GM19324 (cell line): ENCODE measurements at regions not wholly inside any gene's neighbourhood (a gene's known extent, or its start where the extent isn't known, plus 50 kb on each side); places are given as distances from the start of the nearest gene placed in this dataset.
A peak's percentile ranks its signal among the peaks of the same experiment; 100 is the strongest.
"Not testable (repeated sequence)": the region's sequence is repeated elsewhere in the genome, so short reads cannot be mapped to it uniquely, and the experiment has no call there.

Experiments
- ATAC-seq: cut with Tn5 transposase; IDR thresholded peaks from one replicate; pipeline ENCODE4 v1.9.1; 2021; ENCODE audit warnings: mild to moderate bottlenecking, moderate library complexity; ENCODE audit not compliant: unreplicated experiment, low FRiP score

DNA sequence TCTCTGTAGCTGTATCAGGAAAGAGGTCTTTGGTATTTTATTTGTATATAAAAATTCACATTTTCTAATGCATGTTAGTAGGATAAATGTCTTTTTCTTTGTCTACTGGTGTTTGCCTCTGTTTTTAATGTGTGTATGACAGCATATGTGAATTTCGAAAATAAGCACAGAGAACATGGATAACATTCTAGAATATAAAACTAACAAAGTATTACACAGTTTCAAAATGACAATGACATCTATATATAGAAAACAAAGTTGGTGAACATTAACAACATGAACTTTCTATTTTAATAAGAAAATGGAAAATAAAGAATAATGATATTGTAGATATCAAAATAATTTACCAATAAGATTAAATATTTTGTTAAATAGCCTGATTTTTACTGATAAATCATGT lies 608.0 kb downstream of the COL12A1 start:
- ATAC-seq: no peak

DNA sequence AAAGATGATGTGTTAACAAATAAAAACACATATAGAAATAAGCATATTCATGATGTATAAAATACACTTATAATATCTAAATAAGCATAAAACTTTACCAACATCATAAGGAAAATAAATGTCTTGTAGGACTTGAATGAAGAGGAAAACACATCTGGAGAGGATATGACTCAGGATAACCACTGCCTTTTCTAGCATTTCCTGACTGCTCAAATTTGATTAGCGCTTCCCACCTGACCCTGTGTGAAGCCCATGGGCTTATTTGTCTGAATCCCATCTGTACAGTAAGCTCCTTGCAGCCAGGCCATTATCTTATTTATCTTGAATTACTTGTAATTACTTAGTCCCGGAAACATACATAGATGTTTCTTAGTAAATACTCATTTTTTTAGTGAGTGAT lies 608.6 kb downstream of the COL12A1 start:
- no peak for ATAC-seq

DNA sequence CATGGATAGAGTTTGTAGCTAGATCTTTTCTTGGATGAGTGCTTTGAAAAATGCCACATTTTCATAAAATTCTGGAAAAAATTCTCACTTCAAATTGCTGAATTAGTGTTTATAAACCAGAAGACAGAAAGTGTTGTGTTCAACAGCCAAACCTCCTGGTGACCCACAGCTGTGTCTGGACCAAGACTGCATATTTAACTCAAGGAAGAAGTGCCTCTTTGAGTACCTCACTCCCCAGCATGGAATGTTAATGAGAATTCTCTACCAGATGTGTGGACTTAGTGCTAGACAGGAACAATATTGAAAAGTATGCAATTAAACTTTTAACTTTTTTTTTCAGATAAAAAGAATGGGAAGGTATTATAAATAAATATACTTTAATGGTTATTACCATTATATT lies 609.3 kb downstream of the COL12A1 start:
- ATAC-seq: no peak

DNA sequence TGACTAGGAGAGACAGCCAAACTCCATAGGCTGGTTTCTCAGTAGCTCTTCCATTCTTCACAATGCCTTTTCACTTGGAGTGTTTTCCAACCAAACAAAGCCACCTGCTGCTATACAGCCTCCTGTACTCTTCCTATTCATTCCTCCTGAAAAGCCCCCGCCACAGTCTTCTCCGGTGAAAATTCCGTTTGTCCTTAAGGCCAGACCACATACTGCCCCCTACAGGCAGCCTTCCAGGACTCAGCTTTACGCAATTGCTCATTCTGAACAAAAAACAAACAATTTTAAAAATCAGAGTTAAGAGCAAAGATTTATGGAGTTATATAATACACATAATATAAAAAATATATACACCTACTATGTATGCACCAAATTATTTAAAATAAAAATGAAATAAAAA lies 611.5 kb downstream of the COL12A1 start:
- not testable (repeated sequence) for ATAC-seq

DNA sequence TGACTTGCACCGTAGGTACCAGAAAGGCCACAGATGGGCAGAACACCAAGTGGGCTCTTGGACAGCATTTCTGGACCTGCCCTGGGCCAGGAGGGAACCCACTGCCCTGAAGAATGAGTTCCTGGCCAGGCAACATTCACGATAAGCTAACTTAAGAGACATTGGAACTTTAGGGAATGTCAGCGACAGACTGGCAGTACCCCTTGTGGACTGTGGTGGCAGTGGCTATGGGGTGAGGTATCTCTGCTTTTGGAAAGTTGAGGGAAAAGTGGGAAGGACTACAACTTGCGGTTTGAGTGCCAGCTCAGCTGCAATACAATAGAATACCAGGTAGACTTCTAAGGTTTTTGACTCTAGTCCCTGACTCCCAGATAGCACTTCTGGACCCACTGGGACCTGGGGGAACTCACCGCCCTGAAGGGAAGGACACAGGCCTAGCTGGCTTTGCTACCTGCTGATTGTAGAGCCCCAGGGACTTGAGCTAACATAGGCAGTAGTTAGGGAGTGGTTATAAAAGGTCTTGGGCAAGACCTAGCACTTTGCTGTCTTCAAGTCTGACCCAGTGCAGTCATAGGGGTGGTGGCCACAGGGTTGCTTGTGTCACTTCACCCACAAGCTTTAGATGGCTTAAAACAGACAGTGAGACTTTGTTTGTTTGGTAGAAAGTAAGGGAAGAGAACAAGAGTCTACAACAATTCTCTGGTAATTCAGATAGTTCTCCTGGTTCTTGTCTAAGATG lies 617.6 kb downstream of the COL12A1 start:
- no peak for ATAC-seq

DNA sequence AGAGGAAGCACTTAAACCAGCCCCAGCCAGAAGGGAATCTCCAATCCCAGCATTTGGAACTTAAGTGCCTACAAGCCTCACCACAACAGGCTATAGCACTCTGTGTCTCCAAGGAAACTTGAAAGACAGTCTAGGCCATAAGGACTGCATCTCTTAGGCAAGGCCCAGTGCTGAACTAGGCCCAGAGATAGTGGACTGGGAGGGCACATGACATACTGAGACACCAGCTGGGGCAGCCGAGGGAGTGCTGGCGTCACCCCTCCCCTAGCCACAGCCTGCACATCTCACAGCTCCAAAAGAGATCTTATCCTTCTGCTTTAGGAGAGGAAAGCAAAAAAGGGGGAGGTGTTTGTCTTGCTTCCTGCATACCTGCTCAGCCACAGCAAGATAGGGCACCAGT lies 618.5 kb downstream of the COL12A1 start:
- ATAC-seq: no peak

DNA sequence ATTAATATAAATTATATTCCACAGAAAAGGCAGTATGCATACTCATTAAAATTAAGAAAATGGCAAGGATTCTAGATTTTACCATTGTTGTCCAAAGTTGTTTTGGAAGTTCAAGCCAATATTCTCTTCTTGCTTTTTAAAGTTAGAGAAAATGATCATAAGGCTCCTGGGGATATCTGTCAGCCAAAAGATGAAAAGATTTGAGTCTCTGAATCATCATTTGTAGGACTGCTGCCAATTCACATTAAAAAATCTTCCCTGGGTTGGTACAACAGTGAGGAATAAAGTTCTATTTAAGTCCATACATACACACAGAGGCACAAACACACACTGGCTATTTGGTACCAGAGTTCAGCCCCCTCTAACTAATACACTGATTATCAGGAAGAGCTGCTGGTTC lies 620.1 kb downstream of the COL12A1 start:
- no peak for ATAC-seq

DNA sequence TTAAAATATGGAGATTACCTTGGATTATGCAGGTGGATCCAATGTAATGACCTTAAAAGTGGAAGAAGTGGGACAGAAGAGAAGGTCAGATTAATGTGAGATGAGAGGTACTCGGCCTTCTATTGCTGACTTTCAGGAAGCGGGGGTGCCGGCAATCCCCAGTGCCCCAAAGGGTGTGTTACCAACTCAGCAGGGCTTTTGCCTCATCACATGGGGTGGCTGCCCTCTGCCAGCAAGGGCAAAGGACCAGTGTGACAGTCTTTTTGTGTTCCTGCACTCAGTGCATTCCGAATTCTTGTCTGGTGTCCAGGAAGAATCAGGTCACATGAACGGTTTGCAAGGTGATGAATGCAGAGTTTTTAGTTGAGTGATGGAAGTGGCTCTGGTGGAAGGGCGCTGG lies 624.2 kb downstream of the COL12A1 start:
- no peak for ATAC-seq

DNA sequence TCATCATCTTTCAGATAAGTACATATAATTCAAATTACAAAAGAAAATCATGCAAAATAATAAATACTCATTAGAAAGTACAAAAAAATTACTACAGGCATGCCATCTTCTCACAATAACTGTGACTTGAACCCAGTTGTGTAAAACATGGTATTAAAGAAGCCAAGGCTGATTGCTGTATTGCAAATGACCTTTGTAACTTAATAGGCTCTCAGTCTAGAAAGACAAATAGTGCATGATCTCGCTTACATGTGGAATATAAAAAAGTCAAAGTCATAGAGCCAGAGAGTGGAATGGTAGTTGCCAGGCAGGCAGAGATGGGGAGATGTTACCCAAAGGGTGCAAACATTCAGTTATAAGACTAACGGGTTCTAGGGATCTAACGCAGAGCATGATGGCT lies 626.1 kb downstream of the COL12A1 start:
- ATAC-seq: no peak

DNA sequence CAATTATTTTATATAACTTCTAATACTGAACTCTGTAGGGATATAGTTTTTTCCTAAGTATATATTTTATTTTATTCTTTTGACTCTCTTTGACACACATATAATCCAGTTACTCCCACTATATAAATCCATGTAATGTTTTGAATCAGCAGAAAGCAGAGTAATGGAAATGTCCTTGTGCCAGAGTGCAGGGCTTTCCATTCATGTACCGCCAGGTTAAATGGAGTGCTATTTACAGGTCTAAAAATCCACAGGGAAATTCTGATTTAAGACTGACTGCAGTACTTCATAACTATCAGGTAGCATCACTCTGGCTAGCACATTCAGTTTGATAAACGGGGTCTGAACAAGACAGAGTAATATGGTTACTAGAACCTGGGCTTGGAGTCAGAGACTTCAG lies 626.8 kb downstream of the COL12A1 start:
- ATAC-seq: no peak

DNA sequence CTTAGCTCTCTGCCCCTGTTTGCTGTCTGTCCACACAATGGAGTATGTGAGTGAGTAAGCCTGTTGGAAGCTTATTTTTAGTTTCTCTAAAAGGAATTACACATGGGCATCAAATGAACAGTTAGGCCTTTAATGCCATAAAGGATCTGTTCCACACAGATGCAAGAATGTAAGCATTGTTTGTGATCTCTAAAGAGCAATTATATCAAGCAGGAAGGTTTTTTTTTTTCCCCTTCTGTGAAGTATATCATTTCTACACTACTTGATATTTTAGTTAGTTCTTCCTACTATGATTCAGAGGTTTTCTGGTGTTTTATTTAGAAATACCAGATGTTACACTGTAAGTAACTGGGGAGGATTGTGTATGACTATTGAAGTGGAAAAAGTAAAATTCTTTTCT lies 627.5 kb downstream of the COL12A1 start:
- no peak for ATAC-seq

DNA sequence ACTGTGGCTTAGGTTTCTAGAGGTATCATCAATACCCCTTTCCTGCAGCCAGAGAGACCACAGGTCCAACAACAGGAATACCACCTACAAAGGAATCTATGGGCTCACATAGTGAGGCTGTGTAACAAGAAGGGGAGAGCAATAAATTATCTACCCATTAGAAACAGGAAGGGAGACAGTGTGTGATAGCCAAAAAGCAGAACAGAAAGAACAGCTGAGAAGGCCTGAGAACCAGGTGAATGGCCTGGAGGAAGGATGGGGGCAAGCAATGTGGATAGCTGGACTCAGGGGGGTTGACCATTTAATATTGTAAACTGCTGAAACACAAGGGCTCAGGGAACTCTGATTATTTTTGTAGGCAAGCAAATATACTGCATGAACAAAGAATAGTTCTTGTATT lies 628.2 kb downstream of the COL12A1 start:
- ATAC-seq: peak; percentile 93

DNA sequence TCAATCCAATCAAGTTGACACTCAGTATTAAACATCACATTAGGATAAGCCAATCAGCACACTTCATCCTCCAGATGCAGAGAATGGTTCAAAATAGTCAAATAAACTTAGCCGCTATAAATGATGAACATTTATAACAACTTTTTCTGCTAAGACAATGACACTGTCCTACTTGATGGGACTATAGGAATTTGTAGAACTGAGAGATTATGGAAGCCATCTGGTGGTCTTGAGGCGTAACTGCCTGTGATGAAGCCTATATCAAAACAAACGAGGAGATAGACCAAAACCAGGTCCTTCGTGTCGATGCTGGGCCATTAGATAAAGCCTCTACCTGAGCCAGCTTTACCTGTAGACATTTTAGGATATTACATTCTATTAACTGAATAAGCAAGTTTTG lies 631.1 kb downstream of the COL12A1 start:
- peak; percentile 36 for ATAC-seq

DNA sequence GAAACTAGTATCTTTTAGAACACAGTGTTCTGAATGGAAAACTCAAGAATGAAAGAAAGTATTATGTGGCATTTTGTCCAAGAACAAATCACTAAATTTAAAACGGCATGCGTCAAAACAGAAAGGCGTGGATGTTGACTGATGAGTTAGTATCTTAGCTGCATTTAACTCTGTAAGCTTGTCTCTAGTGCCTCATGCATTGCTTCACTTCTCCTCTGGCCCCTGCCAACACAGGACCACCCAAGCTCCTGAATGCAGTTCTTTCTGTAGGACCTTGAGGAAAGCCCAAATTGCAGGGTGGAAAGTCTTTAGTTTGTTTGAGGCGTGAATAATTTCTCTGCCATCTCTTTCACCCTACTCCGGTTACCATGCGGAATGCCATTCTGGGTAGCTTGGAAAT lies 632.2 kb downstream of the COL12A1 start:
- no peak for ATAC-seq

DNA sequence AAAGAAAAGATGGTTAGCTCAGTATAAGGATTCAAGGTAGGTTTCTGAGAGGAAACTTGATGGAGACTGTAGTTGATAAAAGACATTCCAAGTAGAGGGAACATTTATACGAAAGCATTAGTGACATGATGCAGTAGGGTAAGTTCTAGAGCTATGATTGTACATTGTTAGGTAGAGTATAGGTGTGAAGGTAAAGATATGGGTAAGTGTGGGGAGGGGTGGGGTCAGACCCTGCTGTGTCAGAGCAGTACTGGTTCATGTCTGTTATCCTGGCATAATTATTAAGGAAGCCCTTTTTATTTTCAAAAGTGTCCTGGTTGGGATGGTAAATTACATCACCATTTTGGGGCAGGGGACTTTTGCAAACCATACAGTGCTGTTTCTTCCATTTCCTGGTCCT lies 635.8 kb downstream of the COL12A1 start:
- no peak for ATAC-seq

DNA sequence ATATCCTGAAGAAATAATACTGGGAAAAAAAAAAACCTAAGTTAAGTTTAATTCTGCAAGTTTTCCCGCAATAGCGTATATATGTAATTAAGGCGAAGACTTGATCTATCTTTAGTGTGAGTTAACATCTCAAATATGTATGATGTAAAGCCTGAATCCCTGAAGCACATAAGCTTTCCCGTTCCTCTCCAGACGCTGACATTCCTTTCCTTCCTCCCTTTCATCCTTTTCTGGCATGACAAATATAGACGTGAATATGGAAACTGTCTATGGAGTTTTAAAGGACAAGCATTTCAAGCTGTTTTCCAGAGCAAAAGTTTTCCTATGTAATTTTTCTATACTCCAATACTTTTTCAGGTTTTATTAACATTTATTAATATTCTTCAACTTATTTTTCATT lies 637.0 kb downstream of the COL12A1 start:
- ATAC-seq: no peak

DNA sequence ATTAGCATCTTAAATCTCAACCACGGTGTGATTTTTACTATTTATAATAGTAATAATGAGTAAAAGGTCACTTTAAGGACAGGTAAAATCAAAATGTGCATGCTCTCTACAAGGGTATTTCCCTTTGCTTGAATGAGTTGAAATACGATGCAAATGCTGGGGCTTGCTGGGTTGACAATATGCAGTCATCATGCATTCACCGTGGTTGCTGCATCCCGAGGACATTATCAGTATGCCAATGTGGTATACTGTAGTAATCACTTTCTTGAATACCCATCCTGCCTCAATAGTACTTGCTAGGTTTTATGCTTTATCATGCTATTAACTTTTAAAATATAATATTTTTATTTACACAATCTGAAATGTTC lies 637.9 kb downstream of the COL12A1 start:
- ATAC-seq: not testable (repeated sequence)

DNA sequence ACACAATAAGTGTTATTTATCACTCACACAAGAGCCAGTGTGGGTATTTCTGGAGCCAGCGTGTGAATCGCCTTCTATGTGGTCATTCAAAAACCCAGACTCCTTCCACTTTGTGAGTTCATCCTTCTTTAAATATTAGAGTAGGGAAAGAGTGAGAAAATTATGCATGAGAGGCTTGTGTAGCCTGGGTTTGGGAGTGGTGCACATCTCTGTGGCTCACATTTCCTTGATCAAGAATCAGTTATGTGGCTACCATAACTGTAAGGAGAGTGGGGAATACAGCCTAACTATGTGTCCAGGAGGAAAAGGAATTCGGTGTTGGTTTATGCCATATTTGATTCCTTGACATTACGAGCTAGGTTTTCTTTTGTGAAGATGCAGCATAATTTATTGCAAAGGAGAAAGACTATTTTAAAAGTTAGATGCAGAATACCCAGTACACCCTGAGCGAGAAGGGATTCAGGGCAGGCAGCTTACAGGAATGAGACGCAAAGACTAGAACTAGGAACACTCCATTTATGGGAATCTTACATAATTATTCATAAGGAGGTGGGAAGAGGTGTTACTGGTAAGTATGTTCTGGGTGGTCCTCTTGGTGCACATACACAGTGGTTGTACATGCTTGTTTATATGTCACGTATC lies 638.5 kb downstream of the COL12A1 start:
- ATAC-seq: no peak

DNA sequence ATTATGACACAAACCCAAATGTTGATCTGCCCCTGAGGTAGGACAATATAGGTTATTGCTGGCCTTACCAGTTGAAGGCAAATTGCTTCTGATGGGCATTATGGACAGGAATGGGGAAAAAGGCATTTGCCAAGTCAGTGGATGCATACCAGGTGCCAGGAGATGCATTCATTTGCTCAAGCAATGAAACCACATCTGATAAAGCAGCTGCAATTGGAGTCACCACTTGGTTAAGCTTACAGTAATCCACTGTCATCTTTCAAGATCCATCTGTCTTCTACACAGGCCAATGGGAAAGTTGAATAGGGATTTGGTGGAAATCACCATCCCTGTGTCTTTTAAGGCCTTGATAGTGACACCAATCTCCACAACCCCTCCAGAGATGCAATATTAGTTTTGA lies 648.6 kb downstream of the COL12A1 start:
- ATAC-seq: no peak

DNA sequence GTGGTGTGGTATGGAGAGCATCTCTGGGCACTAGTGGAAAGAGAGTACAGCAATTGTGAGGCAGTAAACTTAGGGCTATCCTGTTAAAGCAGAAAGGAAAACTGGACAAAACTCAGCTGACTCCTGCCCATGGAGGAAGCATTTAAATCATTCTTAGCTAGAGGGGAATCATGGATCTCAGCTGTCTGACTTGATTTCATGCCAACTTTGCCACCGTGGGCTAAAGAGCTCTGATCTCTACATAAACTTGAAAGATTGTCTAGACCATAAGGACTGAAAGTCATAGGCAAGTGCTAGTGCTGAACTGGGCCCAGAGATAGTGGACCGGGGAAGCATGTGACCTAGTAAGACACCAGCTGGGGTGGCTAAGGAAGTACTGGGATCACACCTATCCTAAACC lies 651.8 kb downstream of the COL12A1 start:
- ATAC-seq: no peak

DNA sequence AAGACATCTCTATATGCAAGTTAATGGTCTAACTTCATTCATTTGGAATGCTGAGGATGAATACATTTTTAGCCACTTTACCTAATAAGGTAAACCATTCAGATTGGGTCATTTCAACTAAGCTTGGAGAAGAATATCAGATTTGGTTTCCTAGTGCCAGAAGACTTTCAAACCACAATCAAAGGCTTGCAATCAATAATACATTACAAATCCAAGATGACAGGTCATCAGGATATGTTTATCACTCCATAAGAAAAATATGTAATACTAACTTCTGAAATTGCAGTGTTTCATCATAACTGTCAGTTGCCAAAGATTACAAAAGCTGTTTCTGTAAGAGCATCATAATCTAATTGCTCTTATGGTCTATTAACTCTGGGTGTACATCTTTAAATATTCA lies 654.0 kb downstream of the COL12A1 start:
- ATAC-seq: no peak

DNA sequence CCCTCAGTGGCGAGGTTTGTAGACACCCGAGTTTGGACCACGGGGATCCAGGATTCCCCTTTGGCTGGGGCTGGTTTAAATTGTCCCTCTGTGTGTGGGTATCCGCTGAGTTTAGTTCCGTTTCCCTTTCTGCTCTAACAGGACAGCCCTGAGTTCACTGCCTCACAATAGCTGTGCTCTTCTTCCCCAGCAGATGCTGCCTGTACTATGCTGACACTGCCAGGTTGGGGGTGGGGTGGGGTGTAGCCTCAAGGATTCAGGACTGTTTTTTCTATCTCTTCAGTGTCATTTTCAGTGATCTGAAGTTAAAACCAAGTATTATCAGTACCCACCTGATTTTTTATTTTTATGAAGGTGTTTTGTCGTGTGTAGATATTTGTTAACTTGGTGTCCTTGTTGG lies 655.0 kb downstream of the COL12A1 start:
- no peak for ATAC-seq

DNA sequence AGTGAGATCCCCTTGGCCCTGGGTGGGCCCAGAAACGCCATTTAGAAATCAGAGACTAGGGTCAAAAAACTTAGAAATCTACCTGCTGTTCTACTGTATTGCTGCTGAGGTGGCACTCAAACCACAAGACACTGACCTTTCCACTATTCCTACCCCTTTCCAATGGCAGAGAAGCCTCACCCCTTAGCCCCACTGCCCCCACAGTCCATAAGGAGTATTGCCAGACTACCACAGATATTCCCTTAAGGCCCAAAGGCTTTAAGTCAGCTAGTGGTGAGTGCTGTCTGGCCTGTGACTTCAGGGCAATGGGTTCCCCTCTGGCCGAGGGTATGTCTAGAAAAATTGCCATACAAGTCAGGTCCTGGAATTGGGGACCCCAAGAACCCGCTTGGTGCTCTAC lies 656.1 kb downstream of the COL12A1 start:
- ATAC-seq: no peak
